ENCODE measurements at regions not wholly inside any gene's neighbourhood (a gene's known extent, or its start where the extent isn't known, plus 50 kb on each side); places are given as distances from the start of the nearest gene placed in this dataset.

DNA sequence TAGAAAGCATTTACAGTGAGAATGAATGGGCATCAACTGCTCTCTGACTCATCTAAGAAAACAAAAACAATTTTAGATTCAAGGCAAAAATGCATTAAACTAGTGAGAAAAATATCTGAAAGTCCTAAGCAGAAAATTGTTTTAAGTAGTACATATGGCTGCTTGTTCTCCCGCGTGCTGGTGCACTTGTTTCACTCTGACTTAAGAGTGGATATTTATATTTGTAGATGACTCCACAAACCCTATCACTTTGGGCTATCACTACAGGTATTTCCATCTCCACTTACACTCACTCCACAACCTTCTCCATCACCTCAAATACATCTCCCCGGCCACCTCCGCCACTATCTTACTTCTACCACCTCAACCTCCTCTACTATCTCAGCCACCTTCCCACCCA is 253.9 kb upstream of the EGLN3 start:
- no peak overlapping the region for H2BK12ac ChIP-seq (ENCODE audit: low read length in 2 of 2)
- no peak overlapping the region for H2BK15ac ChIP-seq (ENCODE audit: low read depth, poor library complexity, severe bottlenecking)
- no peak overlapping the region for H4K8ac ChIP-seq (ENCODE audit: low read length)
- no peak overlapping the region for H3K27ac ChIP-seq (ENCODE audit: low read length, poor library complexity, severe bottlenecking)
- H2BK5ac ChIP-seq (ENCODE audit: low read depth, low read length, poor library complexity, severe bottlenecking) = no peak overlapping the region
- H2AFZ ChIP-seq (ENCODE audit: low read depth, low read length) = no peak overlapping the region
- H3K23ac ChIP-seq (ENCODE audit: low read length in 2 of 2) = no peak overlapping the region
- no peak overlapping the region for H3K4me2 ChIP-seq (ENCODE audit: low read length, poor library complexity, severe bottlenecking)
- H2AK5ac ChIP-seq (ENCODE audit: low read length, severe bottlenecking) = no peak overlapping the region
- no peak overlapping the region for H3K18ac ChIP-seq (ENCODE audit: low read depth in 1 of 2, low read length in 2 of 2)
- no peak overlapping the region for H3K9ac ChIP-seq (ENCODE audit: low read length)
- H3K4ac ChIP-seq (ENCODE audit: low read depth in 1 of 2, low read length in 2 of 2) = no peak overlapping the region
- no peaks in the 10 kb centered on the region for H3K4me1 ChIP-seq (ENCODE audit: control insufficient read depth, insufficient read depth, low read depth, low read length)
- H3K9me3 ChIP-seq (ENCODE audit: control insufficient read depth, low read length) = no peaks in the 10 kb centered on the region
- H3K36me3 ChIP-seq (ENCODE audit: control insufficient read depth in 1 of 2, insufficient read depth in 2 of 2, low read depth in 1 of 2, low read length in 2 of 2) = no peaks in the 10 kb centered on the region
- DNase-seq = no peak
- H4K91ac ChIP-seq (ENCODE audit: low read length) = no peak overlapping the region
- no peak overlapping the region for H3K14ac ChIP-seq (ENCODE audit: low read length in 2 of 2)
- H3K79me1 ChIP-seq (replicated peaks; ENCODE audit: low read length, poor library complexity, severe bottlenecking) = no peaks in the 10 kb centered on the region
- H3K4me3 ChIP-seq (ENCODE audit: insufficient read depth in 1 of 2, low read depth in 1 of 2, low read length in 2 of 2) = no peak overlapping the region
- 99% methylated on average over 2 of the region's 4 CpGs for WGBS
- H3K27me3 ChIP-seq (ENCODE audit: control insufficient read depth in 1 of 2, insufficient read depth in 1 of 2, low read length in 2 of 2) = no peaks in the 10 kb centered on the region
- no peak overlapping the region for H2BK120ac ChIP-seq (ENCODE audit: low read depth, low read length)

DNA sequence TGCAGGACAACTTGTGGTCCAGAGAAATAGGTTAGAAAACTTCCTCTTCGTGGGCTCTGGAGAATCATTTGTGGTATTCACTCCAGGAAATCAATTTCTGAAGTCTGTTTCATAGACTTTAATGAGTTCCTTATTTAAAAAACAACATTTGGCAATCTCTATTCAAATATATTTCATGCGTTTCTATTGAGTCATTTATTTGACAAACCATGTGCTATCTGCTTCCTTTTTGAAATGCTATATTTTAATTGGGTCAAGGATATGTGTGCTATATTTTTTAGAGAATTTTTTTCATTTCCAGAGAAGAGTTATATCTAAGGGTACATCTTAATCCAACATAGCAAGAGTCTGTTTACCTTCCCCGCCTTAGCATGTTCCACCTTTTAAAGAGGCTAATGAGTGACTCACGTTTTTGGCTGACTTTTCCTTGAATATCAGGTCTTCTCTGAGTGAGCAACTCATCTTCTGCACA is 252.4 kb upstream of the EGLN3 start:
- DNase-seq = no peak
- no peaks in the 10 kb centered on the region for H3K27me3 ChIP-seq (ENCODE audit: control insufficient read depth in 1 of 2, insufficient read depth in 1 of 2, low read length in 2 of 2)
- WGBS = 65% methylated on average over 3 of the region's 4 CpGs
- H4K91ac ChIP-seq (ENCODE audit: low read length) = no peak overlapping the region
- H3K9ac ChIP-seq (ENCODE audit: low read length) = no peak overlapping the region
- H3K4me1 ChIP-seq (ENCODE audit: control insufficient read depth, insufficient read depth, low read depth, low read length) = no peaks in the 10 kb centered on the region
- no peak overlapping the region for H3K27ac ChIP-seq (ENCODE audit: low read length, poor library complexity, severe bottlenecking)
- no peak overlapping the region for H3K4me3 ChIP-seq (ENCODE audit: insufficient read depth in 1 of 2, low read depth in 1 of 2, low read length in 2 of 2)
- no peak overlapping the region for H2BK12ac ChIP-seq (ENCODE audit: low read length in 2 of 2)
- no peak overlapping the region for H2AFZ ChIP-seq (ENCODE audit: low read depth, low read length)
- no peaks in the 10 kb centered on the region for H3K9me3 ChIP-seq (ENCODE audit: control insufficient read depth, low read length)
- H3K4me2 ChIP-seq (ENCODE audit: low read length, poor library complexity, severe bottlenecking) = no peak overlapping the region
- H4K8ac ChIP-seq (ENCODE audit: low read length) = no peak overlapping the region
- no peak overlapping the region for H3K4ac ChIP-seq (ENCODE audit: low read depth in 1 of 2, low read length in 2 of 2)
- H3K79me1 ChIP-seq (replicated peaks; ENCODE audit: low read length, poor library complexity, severe bottlenecking) = no peaks in the 10 kb centered on the region
- no peak overlapping the region for H3K23ac ChIP-seq (ENCODE audit: low read length in 2 of 2)
- H3K18ac ChIP-seq (ENCODE audit: low read depth in 1 of 2, low read length in 2 of 2) = no peak overlapping the region
- no peak overlapping the region for H2BK120ac ChIP-seq (ENCODE audit: low read depth, low read length)
- no peak overlapping the region for H2BK5ac ChIP-seq (ENCODE audit: low read depth, low read length, poor library complexity, severe bottlenecking)
- no peak overlapping the region for H2AK5ac ChIP-seq (ENCODE audit: low read length, severe bottlenecking)
- H3K14ac ChIP-seq (ENCODE audit: low read length in 2 of 2) = no peak overlapping the region
- H3K36me3 ChIP-seq (ENCODE audit: control insufficient read depth in 1 of 2, insufficient read depth in 2 of 2, low read depth in 1 of 2, low read length in 2 of 2) = no peaks in the 10 kb centered on the region
- H2BK15ac ChIP-seq (ENCODE audit: low read depth, poor library complexity, severe bottlenecking) = no peak overlapping the region

DNA sequence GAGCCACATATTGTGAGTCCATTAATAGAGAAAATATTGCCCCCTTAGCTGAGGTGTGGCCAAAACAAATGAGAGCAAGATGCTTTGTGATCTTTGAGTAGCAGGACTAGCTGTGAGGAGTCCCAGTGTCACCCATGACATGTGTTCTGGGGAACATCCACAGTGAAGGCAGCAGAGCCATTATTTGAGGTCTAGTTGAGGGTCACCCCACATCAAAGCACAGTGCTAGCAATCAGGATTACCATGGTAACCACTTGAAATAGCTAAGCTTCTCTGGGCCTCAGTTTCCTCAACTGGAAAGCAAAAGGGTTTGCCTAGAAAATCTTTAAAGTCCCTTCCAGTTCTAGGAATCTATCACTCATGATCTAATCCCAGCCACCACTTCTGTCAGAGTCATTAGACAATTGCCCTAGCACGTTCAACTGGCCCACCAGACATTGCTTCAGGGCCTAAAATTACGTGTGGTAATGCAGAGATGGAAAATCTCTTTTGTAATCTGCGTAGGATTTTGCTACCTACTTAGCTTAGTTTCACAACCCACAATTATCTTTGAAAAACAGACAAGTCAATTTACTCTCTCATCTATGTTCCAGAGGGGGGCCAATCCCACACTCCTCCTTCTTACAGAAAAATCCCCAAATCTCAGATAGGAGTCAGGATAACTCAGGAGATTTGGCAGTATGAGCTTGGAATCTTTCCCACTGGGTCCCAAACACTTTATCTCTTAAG is 251.2 kb upstream of the EGLN3 start:
- no peaks in the 10 kb centered on the region for H3K9me3 ChIP-seq (ENCODE audit: control insufficient read depth, low read length)
- no peaks in the 10 kb centered on the region for H3K36me3 ChIP-seq (ENCODE audit: control insufficient read depth in 1 of 2, insufficient read depth in 2 of 2, low read depth in 1 of 2, low read length in 2 of 2)
- no peak overlapping the region for H2BK120ac ChIP-seq (ENCODE audit: low read depth, low read length)
- no peak overlapping the region for H3K4me2 ChIP-seq (ENCODE audit: low read length, poor library complexity, severe bottlenecking)
- no peak overlapping the region for H2AK5ac ChIP-seq (ENCODE audit: low read length, severe bottlenecking)
- no peak overlapping the region for H2AFZ ChIP-seq (ENCODE audit: low read depth, low read length)
- no peak overlapping the region for H3K4me3 ChIP-seq (ENCODE audit: insufficient read depth in 1 of 2, low read depth in 1 of 2, low read length in 2 of 2)
- H3K79me1 ChIP-seq (replicated peaks; ENCODE audit: low read length, poor library complexity, severe bottlenecking) = no peaks in the 10 kb centered on the region
- H2BK15ac ChIP-seq (ENCODE audit: low read depth, poor library complexity, severe bottlenecking) = no peak overlapping the region
- H3K27me3 ChIP-seq (ENCODE audit: control insufficient read depth in 1 of 2, insufficient read depth in 1 of 2, low read length in 2 of 2) = no peaks in the 10 kb centered on the region
- H3K9ac ChIP-seq (ENCODE audit: low read length) = no peak overlapping the region
- H3K4me1 ChIP-seq (ENCODE audit: control insufficient read depth, insufficient read depth, low read depth, low read length) = no peaks in the 10 kb centered on the region
- no peak overlapping the region for H3K18ac ChIP-seq (ENCODE audit: low read depth in 1 of 2, low read length in 2 of 2)
- no peak overlapping the region for H2BK12ac ChIP-seq (ENCODE audit: low read length in 2 of 2)
- no peak for DNase-seq
- no peak overlapping the region for H3K23ac ChIP-seq (ENCODE audit: low read length in 2 of 2)
- no peak overlapping the region for H3K27ac ChIP-seq (ENCODE audit: low read length, poor library complexity, severe bottlenecking)
- H2BK5ac ChIP-seq (ENCODE audit: low read depth, low read length, poor library complexity, severe bottlenecking) = no peak overlapping the region
- no peak overlapping the region for H3K4ac ChIP-seq (ENCODE audit: low read depth in 1 of 2, low read length in 2 of 2)
- H4K8ac ChIP-seq (ENCODE audit: low read length) = no peak overlapping the region
- no peak overlapping the region for H3K14ac ChIP-seq (ENCODE audit: low read length in 2 of 2)
- no peak overlapping the region for H4K91ac ChIP-seq (ENCODE audit: low read length)
- WGBS = 68% methylated on average over 3 of the region's 3 CpGs

DNA sequence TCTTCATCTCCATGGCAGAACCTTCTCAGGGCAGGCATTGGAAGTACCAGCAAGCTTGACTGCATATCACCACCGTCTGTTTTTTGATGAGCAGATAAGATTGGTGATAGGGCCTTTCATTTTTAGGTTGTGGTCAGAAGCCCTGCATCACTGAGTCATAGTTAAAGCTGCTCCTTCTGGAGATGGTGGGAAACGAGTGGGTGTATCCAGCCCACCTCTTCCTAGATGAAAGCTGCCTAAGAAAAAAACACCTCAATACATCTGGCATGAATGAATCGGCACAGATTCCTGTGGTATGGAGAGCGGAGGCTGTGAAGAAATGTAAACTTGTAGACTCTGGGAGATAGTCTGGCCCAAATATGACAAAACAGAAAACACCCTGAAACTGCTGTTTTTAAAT is 248.7 kb upstream of the EGLN3 start:
- no peak overlapping the region for H3K4me2 ChIP-seq (ENCODE audit: low read length, poor library complexity, severe bottlenecking)
- H3K9ac ChIP-seq (ENCODE audit: low read length) = no peak overlapping the region
- H2BK5ac ChIP-seq (ENCODE audit: low read depth, low read length, poor library complexity, severe bottlenecking) = no peak overlapping the region
- H3K9me3 ChIP-seq (ENCODE audit: control insufficient read depth, low read length) = no peaks in the 10 kb centered on the region
- H2BK12ac ChIP-seq (ENCODE audit: low read length in 2 of 2) = no peak overlapping the region
- H2BK120ac ChIP-seq (ENCODE audit: low read depth, low read length) = no peak overlapping the region
- no peaks in the 10 kb centered on the region for H3K27me3 ChIP-seq (ENCODE audit: control insufficient read depth in 1 of 2, insufficient read depth in 1 of 2, low read length in 2 of 2)
- H4K8ac ChIP-seq (ENCODE audit: low read length) = no peak overlapping the region
- H2AK5ac ChIP-seq (ENCODE audit: low read length, severe bottlenecking) = no peak overlapping the region
- H2BK15ac ChIP-seq (ENCODE audit: low read depth, poor library complexity, severe bottlenecking) = no peak overlapping the region
- 67% methylated on average over 2 of the region's 4 CpGs for WGBS
- no peak overlapping the region for H3K14ac ChIP-seq (ENCODE audit: low read length in 2 of 2)
- H4K91ac ChIP-seq (ENCODE audit: low read length) = no peak overlapping the region
- no peaks in the 10 kb centered on the region for H3K79me1 ChIP-seq (replicated peaks; ENCODE audit: low read length, poor library complexity, severe bottlenecking)
- no peak overlapping the region for H3K18ac ChIP-seq (ENCODE audit: low read depth in 1 of 2, low read length in 2 of 2)
- no peak overlapping the region for H3K27ac ChIP-seq (ENCODE audit: low read length, poor library complexity, severe bottlenecking)
- H3K36me3 ChIP-seq (ENCODE audit: control insufficient read depth in 1 of 2, insufficient read depth in 2 of 2, low read depth in 1 of 2, low read length in 2 of 2) = no peaks in the 10 kb centered on the region
- no peak overlapping the region for H3K4ac ChIP-seq (ENCODE audit: low read depth in 1 of 2, low read length in 2 of 2)
- no peak overlapping the region for H2AFZ ChIP-seq (ENCODE audit: low read depth, low read length)
- no peak overlapping the region for H3K4me3 ChIP-seq (ENCODE audit: insufficient read depth in 1 of 2, low read depth in 1 of 2, low read length in 2 of 2)
- peak; percentile 65 for DNase-seq
- no peak overlapping the region for H3K23ac ChIP-seq (ENCODE audit: low read length in 2 of 2)
- H3K4me1 ChIP-seq (ENCODE audit: control insufficient read depth, insufficient read depth, low read depth, low read length) = no peaks in the 10 kb centered on the region

All from mesenchymal stem cell (in vitro differentiated cells and primary cell).